GM21528 (cell line): ENCODE measurements at regions not wholly inside any gene's neighbourhood (a gene's known extent, or its start where the extent isn't known, plus 50 kb on each side); places are given as distances from the start of the nearest gene placed in this dataset.
"Not testable (repeated sequence)": the region's sequence is repeated elsewhere in the genome, so short reads cannot be mapped to it uniquely, and the experiment has no call there.

ENCODE experiments used
- ATAC-seq: cut with Tn5 transposase; IDR thresholded peaks from one replicate; pipeline ENCODE4 v1.9.1; 2021; ENCODE audit warnings: mild to moderate bottlenecking, moderate library complexity; ENCODE audit not compliant: unreplicated experiment, low FRiP score

DNA sequence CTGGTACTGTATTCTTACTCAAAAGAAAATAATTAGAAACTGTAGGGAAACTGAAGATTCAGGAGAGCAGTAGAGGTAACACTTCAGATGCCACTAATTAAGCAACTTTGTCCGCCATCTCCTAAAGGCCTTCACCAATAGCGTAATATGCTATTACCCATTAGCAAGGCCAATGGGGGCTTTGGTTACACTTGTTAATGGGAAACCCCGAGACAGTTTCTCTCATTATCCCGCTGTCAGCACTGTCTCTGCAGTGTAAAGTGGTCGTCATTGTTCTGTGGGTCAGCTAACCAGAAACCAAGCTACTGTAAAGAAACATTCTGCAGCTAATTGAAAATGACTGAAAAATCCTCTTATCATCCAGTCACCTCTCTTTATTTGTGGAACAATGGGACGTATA lies 468.0 kb upstream of the POU3F2 start:
- ATAC-seq = no peak

- no peak for ATAC-seq
Observed at GRCh38 chr6:98380589-98380988, 453.8 kb upstream of the POU3F2 start.

- ATAC-seq = no peak
Observed at GRCh38 chr6:98382246-98382645, 452.1 kb upstream of the POU3F2 start.

DNA sequence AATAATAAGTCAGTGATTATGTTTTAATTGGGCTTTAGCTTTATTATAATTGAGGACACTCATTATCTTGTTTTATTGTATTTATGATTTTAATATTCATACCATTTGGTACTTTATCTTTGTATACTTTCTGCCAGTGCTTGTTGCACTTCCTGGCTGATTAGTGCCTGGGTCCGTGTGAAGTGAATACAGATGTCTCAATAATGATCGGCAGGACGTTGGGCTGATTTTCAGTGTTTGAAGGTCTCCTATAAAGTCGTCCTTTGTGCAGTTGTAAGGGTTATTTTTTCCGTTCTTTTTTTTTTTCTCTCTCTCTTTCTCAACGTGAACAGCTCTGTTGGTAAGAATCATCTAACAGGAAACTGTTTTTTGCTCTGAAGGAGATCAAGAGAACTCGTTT lies 450.0 kb upstream of the POU3F2 start:
- no peak for ATAC-seq

DNA sequence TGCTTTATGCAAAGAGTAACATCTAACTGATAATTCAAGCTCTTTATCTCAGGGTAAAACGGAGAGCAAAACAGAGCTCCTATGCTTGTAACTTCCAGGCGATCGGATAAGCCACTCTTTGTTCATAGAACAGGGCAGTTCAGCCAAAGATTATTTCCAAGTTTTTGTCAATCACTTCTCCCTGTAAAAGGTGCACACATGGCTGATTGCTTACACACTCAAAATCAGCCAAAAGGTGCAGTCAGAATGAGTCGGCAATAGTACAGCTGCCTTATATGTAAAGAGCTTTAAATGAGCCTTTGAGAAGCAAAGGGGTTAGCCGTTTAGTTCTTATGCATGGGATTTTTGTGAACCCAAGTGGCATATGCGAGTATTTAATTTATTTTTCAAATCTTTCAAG lies 449.6 kb upstream of the POU3F2 start:
- no peak for ATAC-seq

- ATAC-seq = no peak
Observed at GRCh38 chr6:98395610-98396166, 438.7 kb upstream of the POU3F2 start.

- ATAC-seq = no peak
Observed at GRCh38 chr6:98416027-98416426, 418.3 kb upstream of the POU3F2 start.

DNA sequence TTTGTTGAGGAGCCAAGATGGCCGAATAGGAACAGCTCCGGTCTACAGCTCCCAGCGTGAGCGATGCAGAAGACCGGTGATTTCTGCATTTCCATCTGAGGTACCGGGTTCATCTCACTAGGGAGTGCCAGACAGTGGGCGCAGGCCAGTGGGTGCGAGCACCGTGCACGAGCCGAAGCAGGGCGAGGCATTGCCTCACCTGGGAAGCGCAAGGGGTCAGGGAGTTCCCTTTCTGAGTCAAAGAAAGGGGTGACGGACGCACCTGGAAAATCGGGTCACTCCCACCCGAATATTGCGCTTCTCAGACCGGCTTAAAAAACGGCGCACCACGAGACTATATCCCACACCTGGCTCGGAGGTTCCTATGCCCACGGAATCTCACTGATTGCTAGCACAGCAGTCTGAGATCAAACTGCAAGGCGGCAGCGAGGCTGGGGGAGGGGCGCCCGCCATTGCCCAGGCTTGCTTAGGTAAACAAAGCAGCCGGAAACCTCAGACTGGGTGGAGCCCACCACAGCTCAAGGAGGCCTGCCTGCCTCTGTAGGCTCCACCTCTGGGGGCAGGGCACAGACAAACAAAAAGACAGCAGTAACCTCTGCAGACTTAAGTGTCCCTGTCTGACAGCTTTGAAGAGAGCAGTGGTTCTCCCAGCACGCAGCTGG lies 417.7 kb upstream of the POU3F2 start:
- not testable (repeated sequence) for ATAC-seq

- ATAC-seq = peak; percentile 84
Observed at GRCh38 chr6:98433325-98434056, 400.9 kb upstream of the POU3F2 start.

- no peak for ATAC-seq
Observed at GRCh38 chr6:98443633-98444032, 390.7 kb upstream of the POU3F2 start.

- ATAC-seq = no peak
Observed at GRCh38 chr6:98452685-98453084, 381.7 kb upstream of the POU3F2 start.

- no peak for ATAC-seq
Observed at GRCh38 chr6:98454809-98455322, 379.5 kb upstream of the POU3F2 start.

- ATAC-seq = no peak
Observed at GRCh38 chr6:98458708-98459107, 375.7 kb upstream of the POU3F2 start.

DNA sequence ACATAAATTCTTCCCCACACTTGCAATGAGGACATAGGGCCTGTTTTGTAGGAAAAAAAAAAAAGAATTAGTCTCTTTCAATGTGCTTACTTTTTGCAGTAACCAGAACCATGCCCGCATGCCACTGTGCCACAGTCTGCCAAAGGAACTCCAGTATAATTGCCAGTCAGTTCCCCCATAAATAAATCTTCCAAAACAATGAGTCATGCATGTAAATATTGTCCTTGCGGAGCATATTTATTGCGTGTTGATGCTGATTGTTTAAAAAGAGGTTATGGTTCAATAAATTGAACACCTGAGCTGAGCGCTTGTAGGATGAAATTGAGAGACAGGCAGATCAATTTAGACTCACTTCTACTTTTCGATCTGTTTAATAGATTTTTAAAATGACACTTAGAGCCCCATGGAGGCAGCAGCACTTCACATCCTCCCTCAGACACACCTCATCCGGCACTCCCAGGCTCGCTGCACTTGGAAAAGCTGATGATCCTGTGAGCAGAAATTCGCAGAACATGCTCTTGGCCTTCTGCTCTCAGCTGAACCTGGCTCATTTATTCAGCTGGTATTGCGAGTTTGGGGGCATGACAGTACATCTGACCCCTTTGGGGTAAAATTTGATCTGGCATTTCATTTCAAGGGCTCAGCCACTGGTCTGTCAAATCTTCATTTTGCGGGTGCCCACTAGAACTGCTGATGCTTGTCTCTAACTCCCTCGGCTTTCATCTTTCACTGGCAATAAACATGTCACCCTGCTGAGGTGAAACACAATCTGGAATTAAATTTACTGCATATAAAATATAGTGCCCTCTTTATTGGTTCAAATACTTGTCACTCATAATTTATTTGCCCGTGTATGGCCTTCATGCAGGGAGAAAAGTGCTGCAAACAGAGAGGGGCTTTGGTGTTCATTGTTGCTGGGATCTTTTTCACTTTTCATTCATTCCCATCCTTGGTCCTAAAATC lies 371.1 kb upstream of the POU3F2 start:
- no peak for ATAC-seq

DNA sequence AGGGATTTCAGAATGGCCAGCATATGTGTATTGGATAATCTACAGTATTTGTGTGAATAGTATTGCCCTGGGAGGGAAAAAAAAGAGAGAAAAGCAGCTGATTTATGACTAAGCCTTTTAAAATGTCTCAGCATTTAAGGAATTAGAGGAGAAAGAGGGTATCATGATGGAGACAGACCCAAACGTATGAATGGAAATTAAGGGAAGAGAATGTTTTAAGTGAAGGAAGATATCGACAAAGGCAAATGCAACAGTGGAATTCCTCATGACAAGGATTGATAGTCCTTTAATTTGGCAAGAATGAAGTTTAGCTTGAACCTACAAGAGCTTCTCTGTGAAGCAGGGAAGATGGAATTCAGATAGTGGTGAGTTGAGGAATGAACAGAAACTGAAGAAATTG lies 367.3 kb upstream of the POU3F2 start:
- no peak for ATAC-seq

DNA sequence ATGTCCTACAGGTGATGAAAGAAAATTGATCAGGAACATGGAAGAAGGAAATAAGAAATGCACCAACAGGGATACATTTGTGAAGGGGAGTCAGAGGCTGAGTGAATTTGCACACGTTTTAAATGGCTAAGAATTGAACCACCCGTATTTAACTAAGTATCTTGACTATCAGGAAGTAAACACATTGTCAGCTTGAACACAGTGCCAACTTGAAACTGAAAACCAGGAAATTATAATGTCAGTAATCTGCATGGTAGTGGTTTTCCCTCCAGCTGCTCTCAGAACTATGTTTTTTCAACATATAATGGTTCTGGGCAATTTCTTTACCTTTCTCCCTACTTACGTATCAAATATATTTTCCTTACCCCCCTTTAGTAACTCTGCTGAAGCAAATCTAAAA lies 366.5 kb upstream of the POU3F2 start:
- ATAC-seq = no peak

GRCh38 chr6:98469141-98469540 lies 365.2 kb upstream of the POU3F2 start:
- ATAC-seq = no peak

DNA sequence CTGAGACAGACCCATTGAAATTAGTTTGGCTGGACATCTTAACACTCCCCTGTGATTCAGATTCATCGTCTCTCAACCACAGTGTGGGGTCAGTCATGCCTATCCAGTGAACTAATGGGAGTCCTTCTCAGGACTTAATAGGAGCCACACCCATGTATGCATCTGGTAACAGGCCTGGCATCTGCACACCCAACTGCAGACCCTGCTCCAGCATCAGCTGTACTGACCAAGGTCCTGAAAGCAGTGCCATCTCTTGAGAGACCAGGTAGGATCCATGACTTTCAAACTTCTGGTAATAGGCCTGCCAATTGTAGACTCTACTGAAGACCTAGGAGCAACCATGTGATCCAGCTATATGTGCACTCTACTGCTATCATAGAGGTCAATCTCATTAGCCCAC lies 363.6 kb upstream of the POU3F2 start:
- ATAC-seq = no peak

- no peak for ATAC-seq
Observed at GRCh38 chr6:98471444-98471843, 362.9 kb upstream of the POU3F2 start.

- no peak for ATAC-seq
Observed at GRCh38 chr6:98477231-98477630, 357.1 kb upstream of the POU3F2 start.

- no peak for ATAC-seq
Observed at GRCh38 chr6:98484696-98485095, 349.7 kb upstream of the POU3F2 start.
